ENCODE measurements at regions not wholly inside any gene's neighbourhood (a gene's known extent, or its start where the extent isn't known, plus 50 kb on each side); places are given as distances from the start of the nearest gene placed in this dataset.

- Histone ChIP-seq H2AFZ (no peak overlapping the region), H3K79me2 (ENCODE audit: low read depth) (no peaks in the 10 kb centered on the region), H3K36me3 (ENCODE audit: low read depth) (no peaks in the 10 kb centered on the region), H3K4me2 (no peak overlapping the region), H4K20me1 (ENCODE audit: insufficient read depth) (no peaks in the 10 kb centered on the region), H3K9me2 (ENCODE audit: insufficient read depth) (no peaks in the 10 kb centered on the region), H3F3A (ENCODE audit: insufficient read depth, low read depth) (no peaks in the 10 kb centered on the region), H3K9me3 (ENCODE audit: insufficient read depth, low read depth) (no peaks in the 10 kb centered on the region), H3K27ac (no peak overlapping the region), H3K27me3 (ENCODE audit: insufficient read depth, low read depth) (no peaks in the 10 kb centered on the region), H3K4me3 (no peak overlapping the region), H3K4me1 (replicated peaks; ENCODE audit: insufficient read depth) (no peaks in the 10 kb centered on the region)
- no peak for TF ChIP-seq EZH2 (IDR thresholded peaks at IDR 0.05; ENCODE audit: low read depth)
- TF ChIP-seq CTCF (conservative IDR thresholded peaks at IDR 0.05) = no peak
- DNase-seq = no peak
- ChIA-PET POLR2A (ENCODE audit: unreplicated experiment) (no interaction called here), CTCF (no interaction called here)
- intact Hi-C loops (cut with micrococcal nuclease; ENCODE audit: unreplicated experiment) = no loop called here
- BruUV-seq (replicated peaks) = no TSS peak
These were observed 420.9 kb upstream of the SGCD start for GRCh38 chr5:155906046-155906445.

- Histone ChIP-seq H3K9me2 (ENCODE audit: insufficient read depth) (no peaks in the 10 kb centered on the region), H3K27me3 (ENCODE audit: insufficient read depth, low read depth) (no peaks in the 10 kb centered on the region), H2AFZ (no peak overlapping the region), H4K20me1 (ENCODE audit: insufficient read depth) (no peaks in the 10 kb centered on the region), H3K9me3 (ENCODE audit: insufficient read depth, low read depth) (no peaks in the 10 kb centered on the region), H3K4me1 (replicated peaks; ENCODE audit: insufficient read depth) (no peaks in the 10 kb centered on the region), H3K36me3 (ENCODE audit: low read depth) (no peaks in the 10 kb centered on the region), H3K4me3 (no peak overlapping the region), H3K4me2 (no peak overlapping the region), H3K79me2 (ENCODE audit: low read depth) (no peaks in the 10 kb centered on the region), H3K27ac (no peak overlapping the region), H3F3A (ENCODE audit: insufficient read depth, low read depth) (no peaks in the 10 kb centered on the region)
- no peak for TF ChIP-seq CTCF (conservative IDR thresholded peaks at IDR 0.05)
- TF ChIP-seq EZH2 (IDR thresholded peaks at IDR 0.05; ENCODE audit: low read depth) = no peak
- no peak for DNase-seq
- CTCF ChIA-PET = no interaction called here
- POLR2A ChIA-PET (ENCODE audit: unreplicated experiment) = no interaction called here
- intact Hi-C loops (cut with micrococcal nuclease; ENCODE audit: unreplicated experiment) = no loop called here
- BruUV-seq (replicated peaks) = no TSS peak
These were observed 418.4 kb upstream of the SGCD start for GRCh38 chr5:155908543-155908942.

- Histone ChIP-seq H3K36me3 (ENCODE audit: low read depth) (no peaks in the 10 kb centered on the region), H4K20me1 (ENCODE audit: insufficient read depth) (no peaks in the 10 kb centered on the region), H3K9me3 (ENCODE audit: insufficient read depth, low read depth) (no peaks in the 10 kb centered on the region), H3K4me2 (no peak overlapping the region), H3K79me2 (ENCODE audit: low read depth) (no peaks in the 10 kb centered on the region), H3K4me3 (no peak overlapping the region), H2AFZ (no peak overlapping the region), H3K27ac (no peak overlapping the region), H3K27me3 (ENCODE audit: insufficient read depth, low read depth) (no peaks in the 10 kb centered on the region), H3F3A (ENCODE audit: insufficient read depth, low read depth) (no peaks in the 10 kb centered on the region), H3K9me2 (ENCODE audit: insufficient read depth) (no peaks in the 10 kb centered on the region), H3K4me1 (replicated peaks; ENCODE audit: insufficient read depth) (no peaks in the 10 kb centered on the region)
- ChIA-PET CTCF (no interaction called here), POLR2A (ENCODE audit: unreplicated experiment) (no interaction called here)
- no peak for DNase-seq
- TF ChIP-seq CTCF (conservative IDR thresholded peaks at IDR 0.05) = no peak
- TF ChIP-seq EZH2 (IDR thresholded peaks at IDR 0.05; ENCODE audit: low read depth) = no peak
- no TSS peak for BruUV-seq (replicated peaks)
- intact Hi-C loops (cut with micrococcal nuclease; ENCODE audit: unreplicated experiment) = no loop called here
These were observed 414.7 kb upstream of the SGCD start for GRCh38 chr5:155912291-155912690.

Measured in PC-9 (cell line).